ENCODE measurements at regions not wholly inside any gene's neighbourhood (a gene's known extent, or its start where the extent isn't known, plus 50 kb on each side); places are given as distances from the start of the nearest gene placed in this dataset.

- no peak for TF ChIP-seq CTCF (conservative IDR thresholded peaks at IDR 0.05; ENCODE audit: low read length)
- H3K4me3 ChIP-seq (ENCODE audit: low read length) = no peak overlapping the region
- DNase-seq (ENCODE audit: low read depth) = no peak
Observed at GRCh38 chr5:14059810-14060209, 83.3 kb upstream of the TRIO start.

GRCh38 chr5:14057289-14057688, 85.9 kb upstream of the TRIO start:
- no peak for TF ChIP-seq CTCF (conservative IDR thresholded peaks at IDR 0.05; ENCODE audit: low read length)
- DNase-seq (ENCODE audit: low read depth) = no peak

GRCh38 chr5:14056039-14056438, 87.1 kb upstream of the TRIO start:
- no peak for DNase-seq (ENCODE audit: low read depth)

More at GRCh38 chr5:14057289-14057688, 85.9 kb upstream of the TRIO start:
- no peak overlapping the region for H3K4me3 ChIP-seq (ENCODE audit: low read length)

GRCh38 chr5:14054965-14055963, 87.9 kb upstream of the TRIO start:
- DNase-seq (ENCODE audit: low read depth) = peak; percentile 62
- no peak for TF ChIP-seq CTCF (conservative IDR thresholded peaks at IDR 0.05; ENCODE audit: low read length)

More at GRCh38 chr5:14056039-14056438, 87.1 kb upstream of the TRIO start:
- H3K4me3 ChIP-seq (ENCODE audit: low read length) = no peak overlapping the region
- TF ChIP-seq CTCF (conservative IDR thresholded peaks at IDR 0.05; ENCODE audit: low read length) = no peak

GRCh38 chr5:14054111-14054854, 88.9 kb upstream of the TRIO start:
- no peak for DNase-seq (ENCODE audit: low read depth)
- TF ChIP-seq CTCF (conservative IDR thresholded peaks at IDR 0.05; ENCODE audit: low read length) = no peak
- no peak overlapping the region for H3K4me3 ChIP-seq (ENCODE audit: low read length)

More at GRCh38 chr5:14054965-14055963, 87.9 kb upstream of the TRIO start:
- no peak overlapping the region for H3K4me3 ChIP-seq (ENCODE audit: low read length)

GRCh38 chr5:14050821-14051220, 92.3 kb upstream of the TRIO start:
- no peak for TF ChIP-seq CTCF (conservative IDR thresholded peaks at IDR 0.05; ENCODE audit: low read length)
- DNase-seq (ENCODE audit: low read depth) = no peak
- H3K4me3 ChIP-seq (ENCODE audit: low read length) = no peak overlapping the region

All from AG10803 (cell line).